HG02840 (cell line): ENCODE measurements at regions not wholly inside any gene's neighbourhood (a gene's known extent, or its start where the extent isn't known, plus 50 kb on each side); places are given as distances from the start of the nearest gene placed in this dataset.
"Not testable (repeated sequence)": the region's sequence is repeated elsewhere in the genome, so short reads cannot be mapped to it uniquely, and the experiment has no call there.

ENCODE experiments used
- ATAC-seq: cut with Tn5 transposase; IDR thresholded peaks from one replicate; pipeline ENCODE4 v1.9.1; 2021; ENCODE audit warnings: mild to moderate bottlenecking, moderate library complexity, moderate number of reproducible peaks; ENCODE audit not compliant: unreplicated experiment, low FRiP score

DNA sequence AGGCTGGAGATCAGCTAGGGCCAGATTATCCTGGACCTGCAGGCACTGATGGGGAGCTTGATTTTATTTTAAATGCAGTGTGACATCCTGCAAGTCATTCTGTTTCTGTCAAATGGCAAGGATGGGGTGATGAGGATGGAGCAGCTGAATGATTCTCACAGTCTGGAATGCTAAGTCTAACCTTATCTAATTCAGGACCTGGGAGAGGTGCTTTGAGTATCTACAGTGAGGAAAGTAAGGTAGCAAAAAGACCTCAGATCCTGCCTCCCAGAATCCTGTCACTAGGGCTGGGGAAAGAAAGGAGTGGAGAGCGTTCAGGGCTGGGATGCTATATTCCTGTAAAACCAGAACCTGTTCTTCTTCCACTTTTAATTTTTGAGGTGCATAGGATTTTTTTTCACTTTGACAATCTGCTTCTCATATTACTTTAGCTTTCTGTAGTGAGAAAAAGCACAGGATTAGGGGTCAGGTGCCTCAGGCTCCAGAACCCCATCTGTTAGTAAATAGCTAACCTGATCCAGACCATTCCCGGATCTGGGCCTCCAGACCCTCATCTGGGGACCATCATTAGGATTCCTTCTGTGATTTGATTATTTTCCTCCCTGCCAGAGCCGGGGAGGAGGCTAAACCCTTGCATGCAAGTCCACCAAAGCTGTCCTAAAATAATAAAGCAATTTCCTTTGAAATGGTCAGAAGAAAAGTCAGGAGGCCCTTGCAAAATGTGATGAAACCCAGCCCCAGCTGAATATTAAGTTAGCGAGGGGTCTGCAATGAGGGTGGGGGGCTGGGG lies 54.7 kb downstream of the ASCL1 start:
- ATAC-seq = no peak

DNA sequence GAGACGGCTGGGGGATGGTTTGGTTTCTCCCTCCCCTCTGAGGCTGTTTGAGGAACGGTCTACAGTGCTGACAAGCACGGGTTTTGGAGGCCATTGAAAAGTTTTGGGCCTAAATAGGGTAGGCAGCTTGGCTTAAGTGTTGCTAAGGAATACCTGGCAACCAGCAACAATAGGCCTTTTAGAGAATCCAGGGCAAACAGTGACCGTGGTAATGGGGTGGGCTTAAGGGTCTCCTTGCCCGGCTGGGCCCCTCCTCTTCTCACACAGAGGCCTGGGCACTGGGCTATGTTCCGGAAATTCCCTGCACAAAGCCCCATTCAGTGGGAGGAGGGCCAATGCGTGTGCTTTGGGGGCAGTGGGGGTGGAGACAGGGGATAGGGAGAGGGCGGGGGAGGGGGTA lies 55.4 kb downstream of the ASCL1 start:
- no peak for ATAC-seq

DNA sequence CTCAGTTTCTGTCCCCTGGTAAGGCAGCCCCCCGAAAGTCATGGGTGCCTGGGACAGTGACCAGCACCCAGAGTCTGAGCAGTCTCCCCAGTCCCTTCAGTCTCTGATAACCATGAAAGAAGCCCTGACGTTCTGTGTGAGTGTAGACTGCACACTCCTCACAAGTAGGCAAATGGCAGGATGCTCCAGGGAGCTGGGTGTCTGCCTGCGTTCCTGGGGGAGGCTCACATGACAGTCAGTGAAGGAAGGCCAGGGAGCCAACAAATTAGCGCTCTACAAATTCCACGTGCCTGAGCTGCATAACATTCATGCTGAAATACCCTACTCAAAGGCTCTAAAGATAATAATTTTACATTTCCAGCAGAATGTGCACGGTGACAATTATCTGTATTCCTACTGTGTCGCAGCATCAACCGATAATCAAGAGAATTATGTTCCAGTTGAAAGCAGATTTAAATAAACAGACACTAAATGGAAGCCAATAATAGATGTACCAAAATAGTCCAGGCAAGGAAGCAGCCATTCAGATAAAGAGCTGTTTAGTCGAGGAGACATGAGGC lies 56.3 kb downstream of the ASCL1 start:
- ATAC-seq = no peak

DNA sequence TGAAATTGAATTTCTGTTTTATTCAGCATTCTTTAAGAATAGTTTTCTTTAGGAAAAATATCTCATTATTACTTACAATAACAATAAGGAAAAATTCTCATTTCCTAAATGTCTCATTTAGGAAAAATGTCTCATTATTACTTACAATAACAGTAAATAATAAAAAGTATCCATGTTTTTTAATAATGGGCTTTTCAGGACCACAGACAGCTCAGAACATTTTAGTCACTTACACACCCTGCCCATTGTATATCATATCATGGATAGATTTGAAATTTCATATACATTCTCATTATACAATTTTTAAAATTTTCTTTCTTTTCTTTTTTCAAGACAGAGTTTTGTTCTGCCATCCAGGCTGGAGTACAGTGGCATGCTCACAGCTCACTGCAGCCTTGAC lies 58.9 kb downstream of the ASCL1 start:
- no peak for ATAC-seq

DNA sequence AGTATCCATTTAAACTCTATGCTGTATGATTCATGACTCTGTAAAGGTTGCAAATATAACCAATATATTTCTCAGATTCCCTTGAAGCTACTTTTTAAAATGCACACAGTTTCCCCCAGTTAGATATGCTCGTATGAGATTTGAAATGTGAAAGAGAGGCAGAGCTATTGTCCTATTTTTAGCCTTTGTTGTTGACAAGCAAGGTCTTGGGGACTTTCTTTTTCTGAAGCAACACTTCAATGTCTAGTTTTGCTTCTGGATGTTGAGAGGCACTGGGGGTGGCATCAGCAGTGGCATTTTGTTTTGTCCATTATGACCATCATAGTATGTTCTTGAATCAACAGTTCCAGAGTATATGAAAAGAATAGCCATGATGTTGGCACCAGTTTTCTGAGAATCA lies 63.4 kb downstream of the ASCL1 start:
- no peak for ATAC-seq

DNA sequence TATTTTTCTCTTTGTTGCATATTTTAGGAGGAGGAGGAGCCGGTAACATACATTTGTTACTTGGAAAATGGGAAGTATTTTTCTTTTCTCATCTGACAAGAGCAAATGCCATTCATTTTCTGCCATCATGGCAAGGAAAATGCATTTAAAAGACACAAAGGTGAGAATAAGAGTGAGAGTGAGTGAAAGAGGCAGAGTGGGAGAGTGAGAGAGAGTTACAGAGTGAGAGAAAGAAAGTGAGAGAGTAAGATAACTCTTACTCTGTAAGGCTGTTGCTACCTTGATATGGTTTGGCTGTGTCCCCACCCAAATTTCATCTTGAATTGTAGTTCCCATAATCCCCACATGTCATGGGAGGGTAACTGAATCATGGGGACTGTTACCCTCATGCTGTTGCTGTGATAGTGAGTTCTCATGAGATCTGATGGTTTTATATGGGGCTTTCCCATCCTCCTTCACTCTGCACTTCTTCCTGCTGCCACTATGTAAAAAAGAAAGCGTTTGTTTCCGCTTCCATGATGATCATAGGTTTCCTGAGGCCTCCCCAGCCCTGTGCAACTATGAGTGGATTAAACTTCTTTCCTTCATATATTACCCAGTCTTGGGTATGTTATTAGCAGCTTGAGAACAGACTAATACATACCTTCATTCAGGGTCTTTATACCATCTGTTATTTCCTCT lies 64.2 kb downstream of the ASCL1 start:
- ATAC-seq = no peak

DNA sequence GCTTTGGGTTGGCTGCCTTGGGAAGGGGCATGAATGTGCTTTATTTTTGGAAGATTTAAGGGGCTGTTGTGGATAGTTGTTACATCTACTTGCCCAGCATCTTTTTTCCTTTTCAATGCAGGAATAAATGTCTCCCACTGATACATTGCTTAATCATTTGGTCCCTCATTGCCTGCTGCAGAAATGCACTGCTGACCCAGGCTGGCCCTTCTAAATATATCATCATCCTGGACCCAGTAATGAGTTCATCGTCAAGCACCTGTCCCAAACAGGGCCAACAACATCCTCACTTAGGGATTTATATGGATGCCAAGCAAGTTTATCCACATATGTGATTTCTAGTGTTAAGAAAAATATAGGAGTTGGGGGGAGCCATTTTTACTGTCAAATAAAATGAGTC lies 67.2 kb downstream of the ASCL1 start:
- no peak for ATAC-seq

DNA sequence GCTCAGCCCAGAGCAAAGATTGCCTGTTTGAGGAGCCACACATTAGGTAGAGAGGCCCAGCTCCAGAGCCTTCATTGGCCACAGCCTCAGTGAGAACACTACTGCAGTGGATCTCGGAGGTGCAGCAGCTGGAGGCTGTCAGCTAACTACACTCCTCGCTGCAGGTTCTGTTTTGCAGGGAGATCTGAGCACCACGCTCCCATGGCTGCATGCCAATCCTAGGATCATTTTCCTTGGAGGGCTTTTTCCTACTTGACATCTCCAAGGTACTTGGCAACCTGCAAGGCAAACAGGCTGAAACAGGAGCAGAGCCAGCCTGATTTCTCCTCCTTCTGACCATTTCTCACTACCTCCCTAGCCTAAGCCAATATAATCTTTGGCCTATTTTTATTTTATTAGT lies 69.2 kb downstream of the ASCL1 start:
- ATAC-seq = not testable (repeated sequence)

DNA sequence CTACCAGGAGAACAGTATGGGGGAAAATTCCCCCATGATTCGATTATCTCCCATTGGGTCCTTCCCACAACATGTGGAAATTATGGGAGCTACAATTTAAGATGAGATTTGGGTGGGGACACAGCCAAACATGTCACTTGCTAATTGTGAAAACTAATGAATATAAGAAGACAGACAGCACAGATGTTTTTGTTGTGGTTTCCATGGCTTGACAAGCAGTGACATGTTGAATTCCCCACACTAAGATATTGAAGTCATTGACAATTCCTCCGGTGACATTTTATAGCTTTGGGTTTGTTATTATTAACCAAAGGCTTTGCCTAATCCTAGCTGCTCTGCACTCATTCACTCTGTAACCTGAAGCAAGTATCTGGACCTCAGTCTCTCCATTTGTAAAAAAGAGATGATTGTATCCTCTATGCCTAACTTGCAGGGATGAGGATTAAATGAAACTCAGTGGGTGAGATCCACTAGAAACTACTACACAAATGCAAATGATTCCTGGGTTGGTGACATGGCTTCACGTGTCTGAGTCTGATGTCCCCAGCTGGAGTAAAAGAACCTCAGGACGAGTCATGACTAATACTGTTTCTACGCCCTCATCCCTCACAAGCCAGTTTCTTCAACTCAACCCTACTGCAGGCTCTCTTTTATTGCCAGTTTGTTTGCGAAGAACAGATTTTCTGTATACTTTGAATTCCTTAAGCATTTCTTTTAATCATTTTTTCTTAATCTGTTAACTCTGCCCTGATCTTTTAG lies 71.6 kb downstream of the ASCL1 start:
- ATAC-seq = no peak

DNA sequence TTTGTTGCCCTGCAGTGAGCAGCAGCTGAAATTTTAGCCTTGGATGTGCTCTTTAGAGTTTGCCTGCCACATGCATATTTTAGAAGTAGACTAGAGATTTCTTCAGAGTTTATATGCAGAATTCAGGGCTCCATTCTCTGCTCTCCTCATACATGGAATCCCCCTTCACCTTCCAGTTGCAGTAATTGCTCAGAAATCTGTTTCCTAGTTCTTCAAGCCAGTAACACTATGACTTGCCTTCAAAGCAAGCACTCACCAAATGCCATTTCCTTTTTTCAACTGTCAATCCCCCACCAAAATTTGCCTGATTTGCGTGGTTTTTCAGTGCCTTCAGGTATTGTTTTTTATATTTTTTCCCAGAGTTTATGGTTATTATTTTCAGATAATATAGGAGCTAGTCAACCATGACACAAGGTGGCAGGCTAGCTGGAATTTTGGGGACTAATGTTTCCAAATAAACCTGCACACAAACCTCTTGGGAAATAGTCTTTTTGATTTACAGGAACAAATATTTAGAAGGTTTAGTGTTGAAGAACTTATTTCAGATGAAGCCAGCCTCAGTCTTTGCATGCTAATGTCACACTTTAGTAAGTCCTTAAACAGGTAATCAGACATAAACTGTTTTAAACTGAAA lies 79.2 kb downstream of the ASCL1 start:
- no peak for ATAC-seq

DNA sequence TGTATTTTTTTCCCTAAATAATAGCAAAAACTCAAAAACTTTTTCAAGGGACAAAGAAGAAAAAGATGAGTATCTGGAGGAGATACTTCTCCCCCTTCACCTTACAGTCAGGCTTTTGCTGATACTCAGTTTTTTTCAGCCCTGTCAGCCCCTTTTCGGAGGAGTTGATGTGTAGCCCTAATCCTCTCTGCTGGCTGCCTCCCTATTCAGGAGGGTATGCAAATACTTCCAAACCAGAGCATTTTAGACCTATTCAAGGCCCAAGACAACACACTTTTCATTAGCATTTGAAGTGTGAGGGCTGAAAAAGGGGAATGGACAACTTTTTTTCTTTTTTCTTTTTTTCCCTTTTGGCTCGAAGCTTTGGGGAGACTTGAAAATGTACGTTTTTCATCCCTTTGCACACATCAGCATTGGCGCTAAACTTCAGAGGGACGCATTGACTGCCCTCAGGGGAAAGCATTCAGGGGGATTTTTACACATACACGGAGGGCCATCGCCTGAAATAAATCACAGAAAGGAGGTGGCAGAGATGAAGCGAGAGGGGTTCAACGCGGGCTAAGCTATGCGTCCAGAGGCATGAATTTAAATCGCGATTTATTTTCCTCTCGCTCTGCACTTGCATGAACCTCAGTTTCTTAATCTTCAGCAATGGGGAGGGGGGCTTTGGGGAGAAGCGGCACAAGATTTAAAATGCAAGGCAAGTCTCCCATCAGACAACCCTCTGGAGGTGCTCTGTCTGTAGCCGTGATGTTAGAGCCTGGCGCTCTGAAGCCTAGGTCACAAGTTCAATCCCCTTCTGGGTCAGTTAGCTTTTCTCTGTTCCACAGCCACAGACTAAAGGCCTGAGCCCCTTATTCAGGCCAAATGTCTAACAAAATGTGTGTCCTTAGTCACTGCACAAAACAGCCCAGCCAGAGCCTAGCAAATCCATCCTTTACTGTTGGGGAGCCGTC lies 86.3 kb downstream of the ASCL1 start:
- ATAC-seq = no peak

DNA sequence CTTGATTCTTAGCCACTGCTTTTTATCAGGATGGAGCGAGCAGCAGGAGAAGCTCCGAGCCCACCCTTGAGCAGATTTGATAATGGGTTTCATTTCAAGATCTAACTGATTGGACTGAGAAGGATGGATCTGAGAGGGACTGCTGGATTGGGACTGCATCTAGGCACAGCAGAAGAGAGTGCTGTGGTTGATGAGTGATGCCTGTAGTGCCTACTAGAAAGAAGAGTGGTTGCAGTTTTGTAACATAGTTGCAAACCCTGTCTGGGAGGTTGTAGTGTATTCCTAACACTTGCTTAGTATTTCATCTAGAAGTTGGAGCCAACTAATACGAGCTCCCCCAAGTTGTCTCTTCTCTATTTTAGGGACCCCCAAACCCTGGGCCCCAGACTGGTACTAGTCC lies 88.7 kb downstream of the ASCL1 start:
- ATAC-seq = no peak

DNA sequence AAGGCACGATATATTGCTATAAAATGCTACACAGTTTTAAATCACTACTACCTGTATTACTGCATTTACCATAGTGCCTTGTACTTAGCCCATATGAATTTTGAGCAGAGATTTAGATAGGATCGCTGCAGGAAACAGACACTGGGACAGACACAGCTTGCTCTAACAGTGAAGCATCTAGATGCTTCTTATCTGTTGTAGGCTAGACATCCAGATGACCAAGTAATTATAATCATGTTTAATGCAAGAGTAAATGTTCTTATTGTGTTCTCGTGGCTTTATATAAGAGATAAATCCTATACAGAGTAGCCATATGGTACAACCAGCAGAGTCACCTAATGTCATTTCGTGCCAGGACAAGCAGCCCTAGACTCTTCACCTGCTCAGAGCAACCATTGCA lies 92.8 kb downstream of the ASCL1 start:
- no peak for ATAC-seq

DNA sequence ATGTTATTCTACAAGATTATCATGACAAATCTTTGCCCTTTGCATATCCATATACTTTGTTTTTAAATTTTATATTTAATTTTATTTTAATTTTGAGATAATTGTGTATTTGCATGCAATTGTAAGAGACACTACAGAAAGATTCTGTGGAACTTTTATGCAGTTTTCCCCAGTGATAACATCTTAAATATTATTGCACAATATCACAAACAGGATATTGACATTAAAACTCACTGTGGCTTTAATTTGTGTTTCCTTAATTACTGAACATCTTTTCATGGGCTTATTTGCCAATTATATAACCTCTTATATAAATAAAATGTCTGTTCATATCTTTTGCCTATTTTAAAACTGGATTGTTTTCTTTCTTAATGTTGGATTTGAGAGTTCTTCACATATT lies 95.6 kb downstream of the ASCL1 start:
- ATAC-seq = no peak

DNA sequence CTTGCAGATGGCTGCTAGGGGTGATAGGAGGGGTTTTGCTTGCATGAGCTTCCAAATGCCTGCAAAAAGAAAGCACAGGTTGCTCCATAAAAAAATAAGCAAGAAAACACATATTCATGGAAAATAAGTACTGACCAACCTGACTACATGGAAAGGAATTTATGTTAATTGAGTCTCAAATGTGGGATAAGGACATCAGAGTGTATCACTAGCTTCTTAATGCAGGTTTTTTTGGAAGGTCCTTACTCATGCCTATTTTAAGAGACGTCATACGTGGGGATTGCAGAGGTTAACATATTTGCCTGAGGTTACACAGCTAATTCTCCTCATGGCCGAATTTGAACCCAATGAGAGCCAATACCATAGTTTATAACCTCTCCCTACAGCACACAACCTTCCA lies 116.2 kb downstream of the ASCL1 start:
- ATAC-seq = no peak

DNA sequence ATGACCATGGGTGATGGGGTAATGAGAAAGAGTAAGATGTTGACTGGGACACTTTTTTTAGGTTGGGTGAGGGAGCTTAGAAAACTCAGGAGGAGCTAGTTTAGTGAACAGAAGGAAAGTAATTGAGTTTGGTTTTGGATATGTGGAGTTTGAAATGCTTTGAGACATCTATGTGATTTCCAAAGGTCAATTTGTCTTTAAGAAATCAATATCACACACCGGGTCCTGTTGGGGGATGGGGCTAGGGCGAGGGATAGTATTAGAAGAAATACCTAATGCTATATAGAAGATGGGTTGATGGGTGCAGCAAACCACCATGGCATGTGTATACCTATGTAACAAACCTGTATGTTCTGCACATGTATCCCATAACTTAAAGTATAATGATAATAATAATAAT lies 118.4 kb downstream of the ASCL1 start:
- ATAC-seq = no peak

DNA sequence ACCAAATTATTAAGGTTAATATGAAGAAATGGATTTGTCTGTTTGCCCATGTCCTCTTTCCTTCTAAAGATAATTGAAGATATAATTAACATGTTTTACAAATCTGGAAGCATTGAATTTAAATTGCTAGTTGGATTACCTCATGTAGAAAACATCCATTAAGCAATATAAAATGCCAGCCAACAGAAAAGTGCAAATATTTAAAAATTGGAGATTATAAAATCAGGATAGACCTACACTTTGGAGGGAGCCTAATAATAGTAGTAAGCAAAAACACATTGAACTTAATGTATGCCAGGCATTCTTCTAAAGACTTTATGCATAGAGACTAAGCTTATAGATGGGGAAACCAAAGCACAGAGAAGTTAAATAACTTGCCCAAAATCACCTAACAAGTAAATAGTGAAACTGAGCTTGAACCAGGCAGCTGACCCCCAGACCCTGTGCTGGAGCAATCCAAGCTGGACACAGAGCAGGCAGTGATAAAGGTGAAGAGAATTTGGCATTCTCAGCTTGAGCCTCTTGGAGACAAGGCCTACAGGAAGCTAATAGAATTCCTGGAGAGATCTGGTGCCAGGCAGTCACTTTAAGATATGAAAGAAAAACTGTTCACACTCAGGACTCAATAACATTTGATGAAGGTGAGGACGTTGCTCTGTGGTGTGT lies 119.8 kb downstream of the ASCL1 start:
- ATAC-seq = no peak

DNA sequence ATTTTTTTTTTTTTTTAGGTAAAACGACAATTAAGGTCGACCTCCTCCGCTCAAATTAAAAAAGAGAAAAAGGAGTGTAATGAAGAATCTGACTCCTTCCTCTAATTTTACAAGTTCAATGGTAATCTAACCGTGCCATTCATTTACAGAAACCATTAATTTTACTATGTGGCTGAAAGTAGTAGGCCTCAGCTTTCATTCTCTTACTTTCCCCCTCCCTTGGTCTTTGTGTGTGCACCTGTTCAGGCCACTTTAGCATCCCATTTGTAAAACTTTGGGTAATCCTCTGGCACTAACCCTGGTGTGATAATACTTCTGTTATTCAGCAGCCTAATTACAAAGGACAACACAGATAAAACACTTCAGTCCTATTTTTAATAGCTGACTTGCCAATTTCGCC lies 128.1 kb downstream of the ASCL1 start:
- no peak for ATAC-seq

DNA sequence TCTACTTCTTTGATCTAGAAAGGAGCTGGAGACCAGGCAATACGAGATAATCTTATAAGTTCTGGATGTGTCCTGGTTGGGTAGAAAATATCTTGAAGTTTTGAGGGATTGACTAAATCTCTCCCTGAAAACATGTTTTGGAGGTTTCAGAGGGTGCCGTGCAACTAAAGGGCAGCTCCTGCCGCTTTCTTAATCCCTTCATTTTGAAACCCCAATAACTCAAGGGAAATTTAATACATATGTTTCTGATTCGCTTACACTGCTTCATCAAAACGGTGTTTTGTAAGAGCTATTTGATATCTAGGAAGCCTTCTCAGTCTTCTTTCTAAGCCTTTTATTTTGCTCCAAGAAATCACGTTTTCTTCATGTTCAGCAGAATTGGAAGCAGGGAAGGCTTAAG lies 129.0 kb downstream of the ASCL1 start:
- ATAC-seq = no peak
